ENCODE measurements at regions not wholly inside any gene's neighbourhood (a gene's known extent, or its start where the extent isn't known, plus 50 kb on each side); places are given as distances from the start of the nearest gene placed in this dataset.

DNA sequence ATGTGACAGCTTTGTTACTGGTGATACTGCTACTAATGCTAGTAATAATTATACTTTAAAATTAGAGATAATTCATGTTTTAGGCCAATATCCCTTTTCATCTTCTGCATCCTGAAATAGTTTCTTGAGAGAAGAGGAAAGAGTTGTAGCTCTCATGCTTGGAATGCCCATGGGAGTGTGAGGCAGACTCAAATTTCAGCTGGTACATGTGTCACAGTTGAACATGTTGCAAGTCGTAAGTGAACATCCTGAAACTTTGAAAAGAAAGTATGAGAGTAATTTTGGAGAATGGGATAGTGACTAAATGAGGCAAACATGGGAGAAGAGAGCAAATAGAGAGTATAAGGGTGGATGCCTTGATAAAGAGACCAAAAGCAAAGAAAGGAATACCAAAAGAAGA lies 168.0 kb downstream of the TMTC3 start:
- no peak for DNase-seq (ENCODE audit: low read depth in 3 of 3, low spot score in 2 of 3)

DNA sequence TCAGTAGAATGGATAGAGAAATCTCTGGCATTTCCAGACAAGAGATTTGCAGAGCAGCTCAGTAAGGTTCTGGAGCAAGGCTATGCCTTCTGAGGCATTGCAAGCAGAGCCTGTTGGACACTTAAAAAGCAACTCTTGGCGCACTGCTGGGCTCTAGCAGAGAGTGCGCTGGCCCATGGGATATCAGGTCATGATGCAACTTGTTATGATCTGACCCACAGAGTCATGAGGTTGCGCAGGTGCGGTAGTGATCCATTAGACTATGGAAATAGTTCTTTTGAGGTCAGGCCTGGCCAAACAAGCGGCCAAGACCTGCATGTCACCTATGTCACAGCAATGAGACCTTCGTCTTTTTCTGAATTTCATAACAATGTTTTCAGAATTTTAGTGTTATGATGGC lies 168.6 kb downstream of the TMTC3 start:
- no peak for DNase-seq (ENCODE audit: low read depth in 3 of 3, low spot score in 2 of 3)

- no peak for DNase-seq (ENCODE audit: low read depth in 3 of 3, low spot score in 2 of 3)
These were observed 171.4 kb downstream of the TMTC3 start for GRCh38 chr12:88313554-88313953.

DNA sequence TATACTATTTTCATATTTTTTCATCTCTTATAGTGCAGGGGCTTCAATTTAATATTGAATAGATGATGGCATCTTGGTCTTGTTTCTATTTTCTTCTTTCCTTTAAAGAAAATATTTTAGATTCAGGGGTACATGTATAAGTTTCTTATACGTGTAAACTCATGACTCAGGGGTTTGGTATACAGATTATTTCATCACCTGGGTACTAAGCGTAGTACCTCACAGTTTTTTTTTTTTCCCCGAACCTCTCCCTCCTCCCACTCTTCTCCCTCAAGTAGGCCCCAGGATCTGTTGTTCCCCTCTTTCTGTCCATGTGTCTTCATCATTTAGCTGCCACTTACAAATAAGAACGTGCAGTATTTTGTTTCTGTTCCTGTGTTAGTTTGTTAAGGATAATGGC lies 172.6 kb downstream of the TMTC3 start:
- no peak for DNase-seq (ENCODE audit: low read depth in 3 of 3, low spot score in 2 of 3)

- DNase-seq (ENCODE audit: low read depth in 3 of 3, low spot score in 2 of 3) = no peak
These were observed 176.6 kb downstream of the TMTC3 start for GRCh38 chr12:88318726-88319125.

DNA sequence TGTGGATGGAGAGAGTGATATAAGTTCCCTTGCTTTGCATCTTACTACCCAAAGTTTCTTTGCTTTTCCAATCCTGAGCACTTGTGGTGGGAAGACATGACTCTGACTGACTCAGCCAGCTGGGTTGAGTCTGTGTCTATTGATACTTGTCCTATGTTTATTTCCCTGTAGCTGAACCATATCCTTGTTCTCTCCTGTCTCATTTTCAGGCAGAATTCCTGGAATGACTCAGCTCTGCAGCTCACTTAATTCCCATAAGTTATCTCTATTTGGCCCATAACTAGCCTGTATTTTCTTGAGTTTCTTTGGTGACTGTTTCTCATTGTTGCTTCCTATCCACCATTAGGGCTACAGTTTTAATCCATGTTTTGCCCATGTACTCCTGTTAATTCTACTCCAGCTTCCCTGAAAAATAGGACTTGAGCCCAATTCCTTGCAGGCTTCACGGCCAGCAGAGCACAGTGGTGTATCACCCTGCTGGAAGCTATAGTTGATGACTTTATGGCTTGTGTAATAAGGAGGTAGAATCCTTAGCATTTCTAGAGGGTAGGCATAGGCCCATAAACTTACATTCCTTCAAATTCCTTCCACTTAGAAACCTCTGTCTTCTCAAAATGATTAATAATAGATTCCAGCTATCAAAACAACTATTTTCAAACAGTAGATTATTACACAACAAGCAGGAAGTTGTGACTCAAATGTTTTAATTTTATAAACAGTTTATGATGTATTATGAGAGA lies 183.1 kb downstream of the TMTC3 start:
- DNase-seq (ENCODE audit: low read depth in 3 of 3, low spot score in 2 of 3) = no peak

- no peak for DNase-seq (ENCODE audit: low read depth in 3 of 3, low spot score in 2 of 3)
These were observed 183.7 kb downstream of the TMTC3 start for GRCh38 chr12:88325816-88326189.

GRCh38 chr12:88327276-88327675 lies 185.2 kb downstream of the TMTC3 start:
- no peak for DNase-seq (ENCODE audit: low read depth in 3 of 3, low spot score in 2 of 3)

DNA sequence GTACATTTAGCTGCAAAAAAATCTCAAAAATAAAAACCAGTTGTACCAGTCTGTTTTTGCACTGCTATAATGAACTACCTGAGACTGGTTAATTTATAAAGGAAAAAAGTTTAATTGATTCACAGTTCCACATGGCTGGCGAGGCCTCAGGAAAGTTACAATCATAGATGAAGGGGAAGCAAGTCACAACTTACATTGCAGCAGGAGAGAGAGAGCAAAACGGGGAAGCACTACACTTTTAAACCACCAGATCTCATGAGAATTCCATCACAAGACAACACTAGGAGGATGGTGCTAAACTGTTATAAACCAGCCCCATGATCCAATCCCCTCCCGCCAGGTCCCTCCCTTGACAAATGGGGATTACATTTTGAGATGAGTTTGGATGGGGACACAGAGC lies 186.0 kb downstream of the TMTC3 start:
- DNase-seq (ENCODE audit: low read depth in 3 of 3, low spot score in 2 of 3) = peak in 1 of 3 donors; percentile 15

- DNase-seq (ENCODE audit: low read depth in 3 of 3, low spot score in 2 of 3) = no peak
These were observed 187.7 kb downstream of the TMTC3 start for GRCh38 chr12:88329833-88330232.

DNA sequence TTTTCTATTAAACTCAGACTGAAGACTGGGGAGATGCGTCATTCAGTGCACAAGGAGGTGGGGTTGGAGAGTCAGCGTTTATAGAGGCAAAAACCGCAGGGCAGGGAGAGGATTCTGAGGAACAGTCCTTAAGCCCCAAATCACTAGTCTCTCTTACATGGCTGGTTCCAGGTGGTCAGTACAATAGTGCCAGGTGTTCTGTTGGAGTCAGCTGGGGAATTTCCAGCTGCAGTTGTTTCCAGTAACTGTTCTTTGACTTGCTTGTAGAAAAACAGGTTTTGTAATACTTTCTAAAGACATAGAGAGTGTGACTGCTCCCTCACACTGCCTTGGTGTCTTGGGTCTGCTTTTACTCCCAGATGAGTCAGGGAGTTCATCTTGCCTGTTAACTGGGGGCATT lies 192.2 kb downstream of the TMTC3 start:
- no peak for DNase-seq (ENCODE audit: low read depth in 3 of 3, low spot score in 2 of 3)

DNA sequence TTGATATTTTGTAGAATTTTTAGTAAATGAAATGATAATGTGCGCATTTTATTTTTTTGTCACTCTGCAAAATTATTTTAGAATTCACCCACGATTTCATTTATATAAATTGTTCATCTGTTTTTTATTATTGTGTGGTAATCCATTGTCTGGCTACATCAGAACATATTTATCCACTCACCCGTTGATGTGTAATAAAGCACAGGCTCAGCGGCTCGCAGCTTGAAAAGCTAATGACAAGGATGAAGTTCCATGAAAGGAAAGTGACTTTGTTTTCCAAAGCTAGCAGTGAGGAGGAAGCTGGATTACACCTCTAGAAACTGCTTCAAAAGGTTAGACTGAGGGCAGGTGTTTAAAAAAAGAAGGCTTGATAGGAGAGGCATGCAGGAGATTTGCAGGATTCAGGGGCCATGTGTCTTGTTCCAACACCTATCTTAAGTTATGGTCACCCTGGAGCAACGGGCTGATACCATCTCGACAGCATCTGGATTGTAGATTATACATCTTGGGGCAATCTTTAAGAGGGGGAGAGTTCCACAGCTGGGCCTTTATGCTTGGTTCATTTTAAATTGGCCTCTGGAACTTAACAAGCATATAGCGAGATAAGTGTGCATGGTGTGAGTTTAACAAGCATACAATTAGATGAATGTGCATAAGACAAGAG lies 194.1 kb downstream of the TMTC3 start:
- no peak for DNase-seq (ENCODE audit: low read depth in 3 of 3, low spot score in 2 of 3)

DNA sequence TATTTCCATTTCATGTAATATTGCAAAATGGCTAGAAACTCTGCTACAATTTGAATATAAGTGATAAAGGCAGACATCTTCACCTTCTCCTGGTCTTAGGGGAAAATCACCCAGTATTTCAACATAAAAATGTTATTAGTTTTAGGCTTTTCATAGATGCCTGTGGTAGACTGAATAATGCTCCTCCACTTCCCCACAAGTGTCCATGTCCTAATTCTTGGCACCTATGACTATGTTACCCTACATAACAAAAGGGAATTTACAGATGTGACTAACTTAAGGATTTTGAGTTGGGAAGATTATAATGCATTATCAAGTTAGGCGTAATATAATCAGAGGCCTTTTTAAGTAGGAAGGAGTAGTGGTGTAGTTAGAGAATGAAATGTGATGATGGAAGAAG lies 196.4 kb downstream of the TMTC3 start:
- DNase-seq (ENCODE audit: low read depth in 3 of 3, low spot score in 2 of 3) = no peak

GRCh38 chr12:88339254-88339949 lies 197.3 kb downstream of the TMTC3 start:
- DNase-seq (ENCODE audit: low read depth in 3 of 3, low spot score in 2 of 3) = no peak

GRCh38 chr12:88339966-88340365 lies 197.9 kb downstream of the TMTC3 start:
- DNase-seq (ENCODE audit: low read depth in 3 of 3, low spot score in 2 of 3) = no peak

DNA sequence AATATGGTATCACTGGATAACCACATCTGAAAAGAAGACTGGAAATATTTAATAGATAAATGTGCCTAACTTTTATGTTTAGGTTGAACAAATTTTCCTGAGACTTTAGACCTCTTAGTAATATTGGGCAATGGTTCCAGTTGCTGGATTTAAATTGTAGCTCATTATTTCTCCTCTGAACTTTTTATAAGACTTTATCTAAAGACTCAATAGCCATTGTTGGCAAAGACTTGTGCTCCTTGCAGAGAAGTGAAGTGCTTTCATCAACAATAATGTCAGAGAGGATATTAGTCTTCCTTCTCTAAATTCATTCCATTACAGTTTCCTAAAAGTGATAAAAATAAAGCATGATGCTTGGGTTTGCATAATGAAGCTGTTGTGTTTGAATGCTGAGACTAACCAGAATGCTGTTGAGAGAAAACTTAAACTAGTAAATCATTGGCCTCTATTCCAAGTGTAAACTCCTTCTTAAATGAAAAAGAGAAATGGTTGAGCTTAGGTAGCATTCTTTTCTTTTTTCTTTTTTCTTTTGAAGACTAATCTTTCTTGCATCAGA lies 200.2 kb downstream of the TMTC3 start:
- no peak for DNase-seq (ENCODE audit: low read depth in 3 of 3, low spot score in 2 of 3)

DNA sequence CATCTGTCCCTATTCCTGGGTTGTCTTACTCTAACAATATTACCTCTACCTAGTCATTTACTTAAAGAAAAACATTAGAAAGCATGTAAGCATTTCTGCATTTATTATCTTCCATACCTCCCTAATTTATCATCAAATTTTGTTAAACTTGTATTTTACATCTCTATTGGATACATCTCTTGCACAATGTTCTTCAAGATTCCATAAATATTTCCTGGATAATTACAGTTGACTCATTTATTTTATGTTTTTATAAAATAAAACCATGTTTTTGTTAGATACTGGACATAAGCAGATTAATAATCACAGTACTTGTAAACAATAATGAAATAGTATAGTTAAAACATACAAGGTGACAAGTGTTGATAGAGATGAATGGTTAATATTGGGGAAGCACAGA lies 209.0 kb downstream of the TMTC3 start:
- no peak for DNase-seq (ENCODE audit: low read depth in 3 of 3, low spot score in 2 of 3)

GRCh38 chr12:88354691-88355090 lies 212.6 kb downstream of the TMTC3 start:
- no peak for DNase-seq (ENCODE audit: low read depth in 3 of 3, low spot score in 2 of 3)

GRCh38 chr12:88360343-88360742 lies 218.2 kb downstream of the TMTC3 start:
- no peak for DNase-seq (ENCODE audit: low read depth in 3 of 3, low spot score in 2 of 3)

DNA sequence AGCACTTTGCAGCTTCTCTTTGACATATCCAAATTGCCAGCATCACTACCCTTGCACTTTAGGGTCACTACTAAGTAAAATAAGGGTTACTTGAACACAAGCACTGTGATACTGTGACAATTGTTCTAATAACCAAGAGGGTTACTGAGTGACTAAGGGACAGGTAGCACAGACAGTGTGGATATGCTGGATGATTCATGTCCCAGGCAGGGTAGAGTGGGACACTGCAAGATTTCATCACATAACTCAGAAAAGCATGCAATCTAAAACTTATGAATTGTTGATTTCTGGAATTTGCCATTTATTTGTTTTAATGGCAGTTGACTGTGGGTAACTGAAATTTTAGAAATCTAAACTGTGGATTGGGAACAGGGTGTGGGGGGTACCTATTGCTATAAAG lies 218.8 kb downstream of the KITLG start:
- DNase-seq (ENCODE audit: low read depth in 3 of 3, low spot score in 2 of 3) = no peak

GRCh38 chr12:88362439-88362838 lies 217.8 kb downstream of the KITLG start:
- no peak for DNase-seq (ENCODE audit: low read depth in 3 of 3, low spot score in 2 of 3)

DNA sequence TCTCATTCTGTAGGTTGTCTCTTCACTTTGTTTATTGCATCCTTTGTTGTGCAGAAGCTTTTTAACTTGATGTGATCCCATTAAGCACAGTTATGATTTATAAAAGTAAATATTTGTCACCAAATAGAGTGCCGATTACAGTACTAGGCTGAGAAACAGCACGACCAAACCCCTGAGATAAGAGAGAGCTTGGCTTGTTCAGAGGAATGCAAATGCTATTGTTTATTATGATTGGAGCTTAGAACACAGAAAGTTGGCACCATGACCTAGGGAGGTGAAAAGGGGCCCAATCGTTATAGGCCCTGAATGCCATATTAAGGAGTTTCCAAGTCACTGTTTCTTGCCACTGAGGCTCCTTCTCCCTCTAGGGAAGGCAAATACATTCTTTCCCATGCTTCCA lies 214.9 kb downstream of the KITLG start:
- no peak for DNase-seq (ENCODE audit: low read depth in 3 of 3, low spot score in 2 of 3)
